T-helper 17 cell (primary cell): ENCODE measurements at regions not wholly inside any gene's neighbourhood (a gene's known extent, or its start where the extent isn't known, plus 50 kb on each side); places are given as distances from the start of the nearest gene placed in this dataset.

Experiments used
- ATAC-seq: fragments of 150-1000 bp; cut with Tn5 transposase; 2 replicates; pipeline ENCODE4 v1.10.0; 2021; ENCODE audit warnings: mild to moderate bottlenecking, moderate library complexity
- DNase-seq, 3 donors: peaks; one replicate each; pipeline versions ENCODE4 v3.0.0 to v3.0.0-alpha.2; 2020 to 2021
- H3K9me3 ChIP-seq: one replicate; pipeline ENCODE4 v1.7.0; 2013; ENCODE audit warnings: low read length, mild to moderate bottlenecking; ENCODE audit not compliant: control insufficient read depth, poor library complexity, severe bottlenecking
- H3K27ac Mint-ChIP-seq: one replicate; pipeline ENCODE4 v1.8.0; 2022; ENCODE audit warnings: mild to moderate bottlenecking, moderate library complexity, mixed read lengths
- H3K27me3 Mint-ChIP-seq: one replicate; pipeline ENCODE4 v1.8.0; 2022; ENCODE audit warnings: mixed read lengths
- H3K36me3 Mint-ChIP-seq: one replicate; pipeline ENCODE4 v1.8.0; 2022; ENCODE audit warnings: low read depth, mixed read lengths
- H3K4me1 Mint-ChIP-seq: one replicate; pipeline ENCODE4 v1.8.0; 2022; ENCODE audit warnings: mild to moderate bottlenecking, mixed read lengths
- H3K4me3 Mint-ChIP-seq: one replicate; pipeline ENCODE4 v1.8.0; 2022; ENCODE audit warnings: mild to moderate bottlenecking, moderate library complexity, mixed read lengths

DNA sequence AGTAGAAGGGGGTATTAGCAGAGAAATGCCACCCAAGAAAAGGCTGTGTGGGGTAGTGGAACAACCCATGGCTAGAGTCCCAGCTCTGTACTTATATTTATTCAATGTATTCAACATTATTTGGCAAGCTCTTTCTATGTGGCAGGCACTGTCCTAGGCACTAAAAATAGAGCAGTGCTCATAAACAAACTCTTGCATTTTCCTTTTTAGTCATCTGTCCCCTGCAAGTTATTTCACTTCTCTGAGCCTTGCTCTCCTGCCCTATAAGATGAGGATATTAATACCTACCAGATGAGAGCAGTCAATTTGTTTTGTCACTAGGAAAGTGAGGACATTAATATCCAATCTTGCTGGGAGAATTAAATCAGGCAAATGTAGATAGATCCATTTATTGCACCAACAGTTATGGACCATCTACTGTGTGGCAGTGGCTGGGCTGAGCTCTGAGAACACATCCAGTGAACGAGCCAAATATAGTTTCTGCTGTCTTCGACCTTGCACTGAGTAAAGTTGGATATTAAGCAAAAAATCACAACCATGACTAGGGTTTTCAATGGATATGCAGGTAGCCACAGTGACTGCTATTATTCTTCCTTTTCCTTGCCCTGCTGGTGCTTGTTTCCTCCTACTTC is 314.3 kb upstream of the TBX3 start:
- no peak overlapping the region for H3K27ac Mint-ChIP-seq
- no peak for DNase-seq
- no peaks in the 10 kb centered on the region for H3K27me3 Mint-ChIP-seq
- H3K9me3 ChIP-seq = no peaks in the 10 kb centered on the region
- H3K4me1 Mint-ChIP-seq = no peaks in the 10 kb centered on the region
- no peak for ATAC-seq
- H3K36me3 Mint-ChIP-seq = no peaks in the 10 kb centered on the region
- H3K4me3 Mint-ChIP-seq = no peak overlapping the region

DNA sequence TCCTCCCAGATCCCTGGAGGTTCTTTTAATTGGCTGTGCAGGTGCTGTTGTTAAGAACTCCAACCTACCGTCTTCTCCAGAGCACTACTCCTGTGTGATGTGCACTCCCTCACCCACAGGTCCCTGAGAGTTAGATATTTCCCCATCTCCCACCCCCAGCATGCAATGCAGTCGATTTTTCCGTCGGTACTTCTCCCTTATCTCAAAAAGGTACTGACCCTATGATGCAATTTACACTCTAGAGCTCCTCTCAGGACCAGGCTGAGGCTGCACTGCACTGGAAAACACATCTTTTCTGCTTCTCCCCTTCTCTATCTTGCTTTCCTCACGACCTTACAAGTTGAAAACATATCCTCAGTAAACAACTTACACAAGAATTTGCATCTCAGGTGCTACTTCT is 312.4 kb upstream of the TBX3 start:
- Mint-ChIP-seq H3K27me3 (no peaks in the 10 kb centered on the region), H3K36me3 (no peaks in the 10 kb centered on the region), H3K4me1 (no peaks in the 10 kb centered on the region), H3K4me3 (no peak overlapping the region), H3K27ac (no peak overlapping the region)
- no peaks in the 10 kb centered on the region for H3K9me3 ChIP-seq
- DNase-seq (no peak), ATAC-seq (no peak)

DNA sequence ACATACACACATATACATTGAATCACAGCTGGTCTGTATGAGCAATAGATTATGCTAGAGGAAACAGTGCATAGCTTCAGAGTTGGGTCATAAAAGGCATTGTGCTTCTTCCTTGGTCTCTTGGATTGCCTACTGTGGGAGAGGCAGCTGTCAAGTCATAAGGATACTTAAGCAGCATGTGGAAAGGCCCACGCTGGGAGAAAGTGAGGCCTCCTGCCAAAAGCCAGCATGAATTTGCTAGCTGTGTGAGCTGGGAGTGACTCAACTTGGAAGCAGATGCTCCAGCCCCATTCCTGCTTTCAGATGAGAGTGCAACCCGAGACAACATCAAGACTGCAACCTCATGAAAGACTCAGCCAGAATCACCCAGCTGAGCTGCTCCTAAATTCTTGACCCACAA is 311.9 kb upstream of the TBX3 start:
- H3K4me3 Mint-ChIP-seq = no peak overlapping the region
- H3K4me1 Mint-ChIP-seq = no peaks in the 10 kb centered on the region
- H3K27ac Mint-ChIP-seq = no peak overlapping the region
- no peaks in the 10 kb centered on the region for H3K9me3 ChIP-seq
- DNase-seq = no peak
- H3K27me3 Mint-ChIP-seq = no peaks in the 10 kb centered on the region
- ATAC-seq = no peak
- no peaks in the 10 kb centered on the region for H3K36me3 Mint-ChIP-seq

DNA sequence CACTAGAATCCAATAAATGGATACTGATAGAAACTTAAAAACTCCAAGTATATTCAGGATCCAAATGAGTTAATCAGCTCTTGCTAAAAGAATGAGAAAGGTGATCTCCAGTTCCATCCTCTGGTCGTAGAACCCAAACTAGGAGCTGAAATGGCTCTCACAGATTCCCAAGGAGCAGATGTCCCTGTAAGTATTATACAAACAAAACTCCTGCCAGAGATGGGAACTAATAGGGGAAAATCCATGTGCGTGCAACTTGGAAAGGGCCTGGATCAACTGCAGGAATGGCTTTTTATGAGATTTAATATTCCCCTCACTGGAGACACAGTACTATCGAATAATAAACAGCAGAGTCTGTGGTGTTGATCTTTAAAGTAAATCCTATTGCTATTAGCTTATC is 309.2 kb upstream of the TBX3 start:
- ATAC-seq = no peak
- H3K27ac Mint-ChIP-seq = no peak overlapping the region

DNA sequence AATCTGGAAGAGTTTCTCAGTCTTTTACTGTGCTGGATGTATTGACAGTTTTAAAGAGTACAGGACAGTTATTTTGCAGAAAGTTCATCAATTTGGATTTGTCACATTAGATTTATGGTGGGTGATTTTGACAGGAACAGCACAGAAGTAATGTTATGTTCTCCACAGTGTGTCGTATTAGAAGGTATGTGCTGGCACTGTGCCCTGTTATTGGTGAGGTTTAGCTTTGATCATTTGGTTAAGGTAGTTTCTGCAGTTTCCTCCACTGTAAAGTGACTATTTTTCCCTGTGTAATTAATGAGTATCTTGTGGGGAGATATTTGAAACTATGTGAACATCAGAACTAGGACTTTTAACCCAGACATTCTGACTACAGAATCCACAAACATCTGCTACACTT is 308.5 kb upstream of the TBX3 start:
- no peak overlapping the region for H3K4me3 Mint-ChIP-seq
- no peaks in the 10 kb centered on the region for H3K27me3 Mint-ChIP-seq
- ATAC-seq (no peak), DNase-seq (no peak)
- H3K36me3 Mint-ChIP-seq = no peaks in the 10 kb centered on the region
- H3K4me1 Mint-ChIP-seq = no peaks in the 10 kb centered on the region
- no peaks in the 10 kb centered on the region for H3K9me3 ChIP-seq
- no peak overlapping the region for H3K27ac Mint-ChIP-seq

More for the DNA sequence above, 309.2 kb upstream of the TBX3 start:
- no peak for DNase-seq
- no peaks in the 10 kb centered on the region for H3K36me3 Mint-ChIP-seq
- no peaks in the 10 kb centered on the region for H3K4me1 Mint-ChIP-seq
- H3K9me3 ChIP-seq = no peaks in the 10 kb centered on the region
- no peak overlapping the region for H3K4me3 Mint-ChIP-seq
- no peaks in the 10 kb centered on the region for H3K27me3 Mint-ChIP-seq

DNA sequence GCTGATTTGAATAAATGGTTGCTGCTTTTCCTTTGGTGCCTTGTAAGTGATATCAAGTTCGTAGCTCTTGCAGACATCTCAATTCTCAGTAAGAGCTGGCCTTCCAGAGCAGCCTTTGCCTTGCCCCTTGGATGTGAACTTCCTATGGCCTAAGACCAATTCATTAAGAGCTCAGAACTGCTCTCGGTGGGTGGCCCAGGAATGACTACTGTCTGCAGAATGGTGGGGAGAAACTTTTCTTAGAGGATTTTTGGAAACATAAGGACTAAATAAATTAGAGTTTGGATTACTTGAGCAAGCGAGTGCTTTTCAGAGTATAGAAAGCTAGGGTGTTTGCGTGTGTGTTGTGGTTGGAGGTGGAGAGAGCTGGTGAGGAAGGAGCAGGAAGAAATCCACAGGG is 306.4 kb upstream of the TBX3 start:
- Mint-ChIP-seq H3K27ac (no peak overlapping the region), H3K4me1 (no peaks in the 10 kb centered on the region), H3K36me3 (no peaks in the 10 kb centered on the region), H3K4me3 (no peak overlapping the region), H3K27me3 (no peaks in the 10 kb centered on the region)
- no peak for DNase-seq
- ATAC-seq = no peak
- no peaks in the 10 kb centered on the region for H3K9me3 ChIP-seq

DNA sequence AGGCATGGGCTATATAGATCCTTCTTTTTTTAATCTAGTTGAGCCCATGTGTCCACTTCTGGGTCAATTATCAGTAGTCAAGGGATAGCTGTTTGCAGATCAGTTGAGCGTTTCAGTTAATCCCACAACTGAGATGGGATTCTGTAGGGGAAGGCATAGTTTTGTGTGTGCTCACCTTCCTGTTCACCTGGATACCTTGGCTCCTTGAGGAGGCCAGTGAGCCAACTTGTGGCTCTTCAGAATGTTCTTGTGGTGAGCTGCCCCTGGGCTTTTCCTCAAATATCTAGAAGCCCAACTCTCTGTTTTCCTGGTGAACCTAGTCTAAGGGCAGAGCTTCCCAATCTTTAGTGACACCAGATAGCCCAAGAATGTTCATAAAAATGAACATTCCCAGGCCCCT is 302.9 kb upstream of the TBX3 start:
- no peaks in the 10 kb centered on the region for H3K4me1 Mint-ChIP-seq
- no peak overlapping the region for H3K4me3 Mint-ChIP-seq
- no peaks in the 10 kb centered on the region for H3K36me3 Mint-ChIP-seq
- H3K9me3 ChIP-seq = no peaks in the 10 kb centered on the region
- no peak for ATAC-seq
- no peak for DNase-seq
- H3K27ac Mint-ChIP-seq = no peak overlapping the region
- no peaks in the 10 kb centered on the region for H3K27me3 Mint-ChIP-seq

DNA sequence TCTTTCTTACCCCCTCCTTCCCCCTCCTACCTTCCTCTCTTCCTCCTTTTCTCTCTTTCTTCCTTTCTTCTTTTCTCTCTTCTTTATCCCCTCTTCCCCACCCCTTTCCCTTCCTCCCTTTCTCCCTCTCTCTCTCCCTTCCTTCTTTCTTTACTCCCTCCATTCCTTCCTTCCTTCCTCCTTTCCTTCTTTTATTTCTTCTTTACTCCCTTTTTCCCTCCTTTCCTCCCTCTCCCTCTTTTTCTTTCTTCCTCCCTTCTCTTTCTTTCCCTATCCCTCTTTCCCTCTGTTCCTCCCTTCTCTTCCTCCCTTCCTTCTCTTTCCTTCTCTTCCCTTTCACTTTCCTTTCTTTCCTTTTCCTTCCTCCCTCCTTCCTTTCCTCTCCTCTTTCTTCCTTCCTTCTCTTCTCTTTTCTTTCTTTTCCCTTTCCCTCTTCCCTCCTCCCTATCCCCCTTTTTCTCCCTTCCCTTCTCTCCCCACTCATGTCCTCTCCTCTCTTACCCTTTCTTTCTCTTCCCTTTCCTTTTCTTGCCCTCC is 302.3 kb upstream of the TBX3 start:
- no peak overlapping the region for H3K27ac Mint-ChIP-seq
- no peaks in the 10 kb centered on the region for H3K4me1 Mint-ChIP-seq
- DNase-seq (no peak), ATAC-seq (no peak)
- no peaks in the 10 kb centered on the region for H3K9me3 ChIP-seq
- no peak overlapping the region for H3K4me3 Mint-ChIP-seq
- no peaks in the 10 kb centered on the region for H3K36me3 Mint-ChIP-seq
- H3K27me3 Mint-ChIP-seq = no peaks in the 10 kb centered on the region

DNA sequence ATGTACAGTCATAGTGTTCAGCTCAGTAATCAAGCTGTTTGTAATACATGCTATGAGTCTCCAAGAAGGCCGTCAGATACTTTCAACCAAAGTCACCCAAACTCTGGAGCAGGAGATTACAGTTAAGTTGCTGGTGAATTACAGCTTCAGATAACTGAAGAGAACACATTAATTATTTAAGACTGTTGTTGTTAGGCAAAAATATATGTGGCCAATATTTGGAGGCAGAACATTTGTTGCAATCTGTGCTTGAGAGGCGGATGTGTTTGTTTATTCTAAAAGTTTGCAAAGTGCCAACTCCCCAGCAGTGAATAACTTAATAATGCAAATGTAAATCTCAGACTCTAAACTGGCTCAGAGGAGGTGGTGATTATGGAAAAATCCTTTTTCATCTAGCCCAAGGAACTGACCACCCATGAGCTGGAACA is 300.7 kb upstream of the TBX3 start:
- DNase-seq = no peak
- no peaks in the 10 kb centered on the region for H3K4me1 Mint-ChIP-seq

DNA sequence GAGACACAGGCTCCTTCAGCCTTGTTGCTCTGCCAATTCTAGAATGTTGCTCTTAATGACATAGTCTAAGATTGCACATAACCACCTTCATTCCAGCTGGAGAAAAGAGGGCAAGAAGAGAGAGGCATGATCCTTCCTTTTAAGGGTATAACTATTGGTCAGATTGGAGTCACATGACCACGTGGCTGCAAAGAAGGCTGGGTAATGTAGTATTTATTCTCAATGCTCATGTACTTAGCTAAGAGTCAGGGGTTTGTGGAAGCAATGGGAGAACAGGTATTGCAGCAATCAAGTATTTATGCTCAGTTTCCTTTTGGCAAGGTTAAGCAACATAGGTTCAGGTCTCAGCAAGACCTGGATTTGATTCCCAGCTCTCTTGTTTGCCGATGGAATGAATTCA is 298.8 kb upstream of the TBX3 start:
- DNase-seq (no peak), ATAC-seq (no peak)
- Mint-ChIP-seq H3K27ac (no peak overlapping the region), H3K27me3 (no peaks in the 10 kb centered on the region), H3K4me1 (no peaks in the 10 kb centered on the region), H3K4me3 (no peak overlapping the region), H3K36me3 (no peaks in the 10 kb centered on the region)
- no peaks in the 10 kb centered on the region for H3K9me3 ChIP-seq

More for the DNA sequence above, 300.7 kb upstream of the TBX3 start:
- H3K27me3 Mint-ChIP-seq = no peaks in the 10 kb centered on the region
- no peak overlapping the region for H3K4me3 Mint-ChIP-seq
- no peak overlapping the region for H3K27ac Mint-ChIP-seq
- no peaks in the 10 kb centered on the region for H3K36me3 Mint-ChIP-seq
- no peak for ATAC-seq
- H3K9me3 ChIP-seq = no peaks in the 10 kb centered on the region

DNA sequence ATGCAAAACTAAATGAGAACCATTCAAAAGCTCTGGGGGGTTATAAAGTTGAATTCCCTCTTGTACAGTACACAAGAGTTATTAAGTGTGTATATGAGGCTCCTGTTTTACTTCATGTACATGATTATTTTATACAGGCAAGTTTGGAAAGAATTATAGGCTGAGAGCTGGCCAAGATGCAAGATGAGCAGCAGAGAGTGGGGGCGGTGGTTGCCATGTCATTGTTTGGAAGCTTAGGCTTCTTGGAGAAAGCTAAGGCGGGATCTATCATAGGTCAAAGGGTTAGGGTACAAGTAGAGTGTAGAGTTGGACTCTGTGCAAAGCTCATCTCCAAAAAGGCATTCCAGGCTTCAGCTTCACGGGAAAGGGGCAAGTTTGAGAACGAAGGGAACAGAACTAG is 297.1 kb upstream of the TBX3 start:
- no peak overlapping the region for H3K4me3 Mint-ChIP-seq
- ATAC-seq (no peak), DNase-seq (no peak)
- H3K27ac Mint-ChIP-seq = no peak overlapping the region
- no peaks in the 10 kb centered on the region for H3K4me1 Mint-ChIP-seq
- H3K36me3 Mint-ChIP-seq = no peaks in the 10 kb centered on the region
- H3K27me3 Mint-ChIP-seq = no peaks in the 10 kb centered on the region
- H3K9me3 ChIP-seq = peaks cover 2% of the 10 kb centered on the region

DNA sequence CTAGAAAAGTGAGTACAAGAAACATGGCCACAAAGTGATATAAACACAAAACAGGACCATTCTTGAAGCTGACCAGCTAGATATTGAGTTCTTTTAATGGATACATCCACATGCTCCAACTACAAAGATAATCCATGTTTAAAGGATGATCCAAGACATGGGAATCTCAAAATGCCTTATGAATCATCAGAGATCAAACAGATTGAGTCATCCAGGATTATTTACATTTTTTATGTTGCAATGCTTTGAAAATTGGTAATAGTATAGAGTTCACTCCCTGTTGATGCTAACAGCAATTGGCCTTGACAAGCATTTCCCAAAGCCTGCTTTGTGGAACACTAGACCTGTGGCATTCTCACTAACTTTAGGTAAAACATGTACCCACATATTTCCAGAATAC is 293.0 kb upstream of the TBX3 start:
- no peak for ATAC-seq
- peaks cover 2% of the 10 kb centered on the region for H3K9me3 ChIP-seq
- no peak for DNase-seq
- no peak overlapping the region for H3K4me3 Mint-ChIP-seq
- H3K27me3 Mint-ChIP-seq = no peaks in the 10 kb centered on the region
- no peaks in the 10 kb centered on the region for H3K4me1 Mint-ChIP-seq
- no peak overlapping the region for H3K27ac Mint-ChIP-seq
- no peaks in the 10 kb centered on the region for H3K36me3 Mint-ChIP-seq

DNA sequence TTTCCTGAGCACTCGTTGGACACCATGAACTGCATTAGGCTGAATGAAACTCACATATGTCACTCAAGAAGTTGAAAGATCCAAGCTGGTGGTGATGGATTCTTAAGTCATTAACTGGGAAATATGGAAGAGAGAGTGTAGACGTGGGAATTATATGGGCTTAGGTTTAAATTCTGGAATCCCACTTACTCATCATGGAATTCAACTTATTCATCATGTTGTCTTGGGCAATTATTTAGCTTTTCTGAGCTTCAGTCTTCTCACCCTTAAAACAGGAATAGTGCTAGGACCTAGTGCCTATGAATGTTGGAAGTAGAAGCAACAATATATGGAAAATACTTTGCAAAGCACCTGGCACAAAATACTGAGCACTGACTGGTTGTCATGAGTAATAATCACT is 292.4 kb upstream of the TBX3 start:
- DNase-seq (no peak), ATAC-seq (no peak)
- Mint-ChIP-seq H3K36me3 (no peaks in the 10 kb centered on the region), H3K27me3 (no peaks in the 10 kb centered on the region), H3K4me3 (no peak overlapping the region), H3K27ac (no peak overlapping the region), H3K4me1 (no peaks in the 10 kb centered on the region)
- peaks cover 2% of the 10 kb centered on the region for H3K9me3 ChIP-seq

DNA sequence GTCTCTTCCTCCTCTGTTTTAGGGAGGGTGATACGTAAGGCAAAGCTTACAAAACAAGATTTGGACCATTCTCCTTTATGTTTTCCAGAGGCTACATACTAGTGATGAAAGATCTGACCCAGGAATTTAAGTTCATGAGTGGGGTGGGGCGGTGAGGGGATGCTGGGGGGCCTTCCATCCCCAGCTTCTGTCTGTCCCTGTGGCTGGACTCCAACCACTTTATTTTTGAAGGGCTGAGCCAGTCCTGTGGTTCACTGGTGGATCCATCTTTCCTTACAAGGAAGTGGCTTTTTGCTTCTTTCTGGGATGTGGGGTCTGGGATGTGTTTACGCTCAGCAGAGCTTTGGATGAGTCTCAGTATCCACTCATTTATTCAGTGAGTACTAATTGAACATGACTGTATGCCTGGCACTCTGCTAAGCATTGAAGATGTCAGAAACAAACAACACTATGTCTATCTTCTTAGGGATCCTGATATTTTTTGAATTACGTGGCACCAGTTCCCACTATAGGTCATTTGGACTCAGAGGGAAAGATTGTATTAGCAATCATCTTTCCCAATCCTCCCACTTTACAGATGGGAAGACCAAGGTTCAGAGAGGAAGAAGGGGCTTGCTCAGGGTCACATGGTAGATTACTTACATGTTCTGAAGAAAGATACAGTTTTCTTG is 291.8 kb upstream of the TBX3 start:
- DNase-seq = no peak
- no peaks in the 10 kb centered on the region for H3K36me3 Mint-ChIP-seq
- ATAC-seq = no peak
- no peak overlapping the region for H3K4me3 Mint-ChIP-seq
- no peak overlapping the region for H3K27ac Mint-ChIP-seq
- H3K9me3 ChIP-seq = peaks cover 2% of the 10 kb centered on the region
- H3K27me3 Mint-ChIP-seq = no peaks in the 10 kb centered on the region
- H3K4me1 Mint-ChIP-seq = no peaks in the 10 kb centered on the region
